ENCODE measurements at regions not wholly inside any gene's neighbourhood (a gene's known extent, or its start where the extent isn't known, plus 50 kb on each side); places are given as distances from the start of the nearest gene placed in this dataset.

GRCh38 chr1:115184260-115184950 lies 95.1 kb upstream of the TSPAN2 start:
- H3K27ac Mint-ChIP-seq, result peak overlapping the region; percentile 61
- no peaks in the 10 kb centered on the region for H3K36me3 Mint-ChIP-seq
- H3K9me3 Mint-ChIP-seq, result no peaks in the 10 kb centered on the region
- CTCF ChIA-PET, result interaction anchor here (0.6 kb wide), 3 partner anchors 212 to 812 kb away, joined by 3 to 4 read pairs (median 4); no protein-coding TSS in a partner anchor
- no peak overlapping the region for H3K4me3 Mint-ChIP-seq
- H3K4me1 Mint-ChIP-seq (ENCODE audit: low read depth), result peaks cover 10% of the 10 kb centered on the region
- intact Hi-C loops (cut with micrococcal nuclease), result loop anchor here (2.0 kb wide), 1 partner anchor 86 kb away; no protein-coding TSS in a partner anchor
- peak; percentile 63 for DNase-seq
- POLR2A ChIA-PET, result no interaction called here
- H3K27me3 Mint-ChIP-seq, result no peaks in the 10 kb centered on the region

GRCh38 chr1:115183721-115184259 lies 94.5 kb upstream of the TSPAN2 start:
- intact Hi-C loops (cut with micrococcal nuclease), result loop anchor here (2.0 kb wide), 2 partner anchors 45 to 85 kb away; no protein-coding TSS in a partner anchor
- Mint-ChIP-seq H3K27me3 (no peaks in the 10 kb centered on the region), H3K36me3 (no peaks in the 10 kb centered on the region), H3K27ac (no peak overlapping the region), H3K4me3 (no peak overlapping the region), H3K9me3 (no peaks in the 10 kb centered on the region), H3K4me1 (ENCODE audit: low read depth) (peaks cover 10% of the 10 kb centered on the region)
- DNase-seq, result no peak
- ChIA-PET CTCF (interaction anchor here (0.6 to 1.1 kb wide), 4 partner anchors 46 to 813 kb away, joined by 3 to 4 read pairs (median 4); no protein-coding TSS in a partner anchor), POLR2A (no interaction called here)

- Mint-ChIP-seq H3K4me3 (no peak overlapping the region), H3K4me1 (ENCODE audit: low read depth) (peaks cover 10% of the 10 kb centered on the region), H3K27me3 (no peaks in the 10 kb centered on the region), H3K36me3 (no peaks in the 10 kb centered on the region), H3K27ac (no peak overlapping the region), H3K9me3 (no peaks in the 10 kb centered on the region)
- DNase-seq, result peak; percentile 26
- intact Hi-C loops (cut with micrococcal nuclease), result loop anchor here (2.0 kb wide), 1 partner anchor 44 kb away; no protein-coding TSS in a partner anchor
- CTCF ChIA-PET, result interaction anchor here (1.1 kb wide), 1 partner anchor 45 kb away, joined by 3 read pairs; no protein-coding TSS in a partner anchor
- POLR2A ChIA-PET, result no interaction called here
Measured at GRCh38 chr1:115183158-115183557, 93.9 kb upstream of the TSPAN2 start.

- DNase-seq, result no peak
- intact Hi-C loops (cut with micrococcal nuclease), result loop anchor here (2.0 kb wide), 1 partner anchor 43 kb away; no protein-coding TSS in a partner anchor
- H3K4me1 Mint-ChIP-seq (ENCODE audit: low read depth), result peaks cover 10% of the 10 kb centered on the region
- no peak overlapping the region for H3K4me3 Mint-ChIP-seq
- ChIA-PET POLR2A (no interaction called here), CTCF (interaction anchor here (1.6 kb wide), 1 partner anchor 43 kb away, joined by 4 read pairs; no protein-coding TSS in a partner anchor)
- H3K36me3 Mint-ChIP-seq, result no peaks in the 10 kb centered on the region
- H3K9me3 Mint-ChIP-seq, result no peaks in the 10 kb centered on the region
- no peaks in the 10 kb centered on the region for H3K27me3 Mint-ChIP-seq
- no peak overlapping the region for H3K27ac Mint-ChIP-seq
Measured at GRCh38 chr1:115182012-115182715, 92.9 kb upstream of the TSPAN2 start.

GRCh38 chr1:115181231-115181630 lies 91.9 kb upstream of the TSPAN2 start:
- CTCF ChIA-PET, result interaction anchor here (1.6 kb wide), 1 partner anchor 42 kb away, joined by 4 read pairs; no protein-coding TSS in a partner anchor
- POLR2A ChIA-PET, result no interaction called here
- Mint-ChIP-seq H3K4me3 (no peak overlapping the region), H3K36me3 (no peaks in the 10 kb centered on the region), H3K27me3 (peaks cover 1% of the 10 kb centered on the region), H3K27ac (no peak overlapping the region), H3K4me1 (ENCODE audit: low read depth) (peaks cover 10% of the 10 kb centered on the region), H3K9me3 (no peaks in the 10 kb centered on the region)
- DNase-seq, result no peak
- intact Hi-C loops (cut with micrococcal nuclease), result no loop called here

GRCh38 chr1:115179397-115180079 lies 90.2 kb upstream of the TSPAN2 start:
- Mint-ChIP-seq H3K27ac (no peak overlapping the region), H3K27me3 (peaks cover 3% of the 10 kb centered on the region), H3K36me3 (no peaks in the 10 kb centered on the region), H3K4me1 (ENCODE audit: low read depth) (peaks cover 3% of the 10 kb centered on the region), H3K4me3 (no peak overlapping the region), H3K9me3 (no peaks in the 10 kb centered on the region)
- peak; percentile 15 for DNase-seq
- ChIA-PET POLR2A (no interaction called here), CTCF (interaction anchor here (1.3 kb wide), 1 partner anchor 41 kb away, joined by 4 read pairs; no protein-coding TSS in a partner anchor)
- intact Hi-C loops (cut with micrococcal nuclease), result no loop called here

- intact Hi-C loops (cut with micrococcal nuclease), result no loop called here
- H3K36me3 Mint-ChIP-seq, result no peaks in the 10 kb centered on the region
- H3K27ac Mint-ChIP-seq, result no peak overlapping the region
- DNase-seq, result no peak
- H3K4me3 Mint-ChIP-seq, result no peak overlapping the region
- no peaks in the 10 kb centered on the region for H3K9me3 Mint-ChIP-seq
- POLR2A ChIA-PET, result no interaction called here
- no peaks in the 10 kb centered on the region for H3K4me1 Mint-ChIP-seq (ENCODE audit: low read depth)
- H3K27me3 Mint-ChIP-seq, result peaks cover 11% of the 10 kb centered on the region
- CTCF ChIA-PET, result no interaction called here
Measured at GRCh38 chr1:115176189-115176588, 86.9 kb upstream of the TSPAN2 start.

- Mint-ChIP-seq H3K4me1 (ENCODE audit: low read depth) (no peaks in the 10 kb centered on the region), H3K36me3 (no peaks in the 10 kb centered on the region), H3K4me3 (no peak overlapping the region), H3K9me3 (no peaks in the 10 kb centered on the region), H3K27ac (no peak overlapping the region), H3K27me3 (peaks cover 11% of the 10 kb centered on the region)
- ChIA-PET CTCF (no interaction called here), POLR2A (no interaction called here)
- DNase-seq, result no peak
- intact Hi-C loops (cut with micrococcal nuclease), result no loop called here
Measured at GRCh38 chr1:115175596-115175995, 86.3 kb upstream of the TSPAN2 start.

GRCh38 chr1:115173151-115173550 lies 83.8 kb upstream of the TSPAN2 start:
- no peak overlapping the region for H3K4me3 Mint-ChIP-seq
- H3K27me3 Mint-ChIP-seq, result peaks cover 20% of the 10 kb centered on the region
- no peaks in the 10 kb centered on the region for H3K9me3 Mint-ChIP-seq
- ChIA-PET CTCF (no interaction called here), POLR2A (no interaction called here)
- no peak for DNase-seq
- H3K4me1 Mint-ChIP-seq (ENCODE audit: low read depth), result no peaks in the 10 kb centered on the region
- no peaks in the 10 kb centered on the region for H3K36me3 Mint-ChIP-seq
- intact Hi-C loops (cut with micrococcal nuclease), result no loop called here
- no peak overlapping the region for H3K27ac Mint-ChIP-seq

- H3K27ac Mint-ChIP-seq, result no peak overlapping the region
- DNase-seq, result no peak
- no peak overlapping the region for H3K4me3 Mint-ChIP-seq
- POLR2A ChIA-PET, result no interaction called here
- no peaks in the 10 kb centered on the region for H3K9me3 Mint-ChIP-seq
- no peaks in the 10 kb centered on the region for H3K4me1 Mint-ChIP-seq (ENCODE audit: low read depth)
- intact Hi-C loops (cut with micrococcal nuclease), result no loop called here
- peaks cover 24% of the 10 kb centered on the region for H3K27me3 Mint-ChIP-seq
- no peaks in the 10 kb centered on the region for H3K36me3 Mint-ChIP-seq
- CTCF ChIA-PET, result no interaction called here
Measured at GRCh38 chr1:115172270-115172669, 83.0 kb upstream of the TSPAN2 start.

- H3K4me1 Mint-ChIP-seq (ENCODE audit: low read depth), result no peaks in the 10 kb centered on the region
- H3K36me3 Mint-ChIP-seq, result no peaks in the 10 kb centered on the region
- CTCF ChIA-PET, result no interaction called here
- H3K9me3 Mint-ChIP-seq, result no peaks in the 10 kb centered on the region
- H3K27me3 Mint-ChIP-seq, result peaks cover 31% of the 10 kb centered on the region
- POLR2A ChIA-PET, result no interaction called here
- no peak for DNase-seq
- intact Hi-C loops (cut with micrococcal nuclease), result no loop called here
- H3K27ac Mint-ChIP-seq, result no peak overlapping the region
- no peak overlapping the region for H3K4me3 Mint-ChIP-seq
Measured at GRCh38 chr1:115170961-115171392, 81.7 kb upstream of the TSPAN2 start.

- POLR2A ChIA-PET, result no interaction called here
- Mint-ChIP-seq H3K9me3 (no peaks in the 10 kb centered on the region), H3K27me3 (peaks cover 31% of the 10 kb centered on the region), H3K4me3 (no peak overlapping the region), H3K4me1 (ENCODE audit: low read depth) (no peaks in the 10 kb centered on the region), H3K27ac (no peak overlapping the region), H3K36me3 (no peaks in the 10 kb centered on the region)
- intact Hi-C loops (cut with micrococcal nuclease), result no loop called here
- CTCF ChIA-PET, result no interaction called here
- no peak for DNase-seq
Measured at GRCh38 chr1:115170377-115170776, 81.1 kb upstream of the TSPAN2 start.

Measured in activated CD4-positive, alpha-beta memory T cell treated with anti-CD3 and anti-CD28 coated beads for 36 hours (primary cell).